Ishikawa (cell line): ENCODE measurements at regions not wholly inside any gene's neighbourhood (a gene's known extent, or its start where the extent isn't known, plus 50 kb on each side); places are given as distances from the start of the nearest gene placed in this dataset.

Source experiments
- CEBPB ChIP-seq: IDR thresholded peaks from 2 replicates; pipeline ENCODE4 v1.6.1; 2012
- CREB1 ChIP-seq: IDR thresholded peaks from 2 replicates; pipeline ENCODE4 v1.6.1; 2012; ENCODE audit warnings: low read depth
- EGR1 ChIP-seq: IDR thresholded peaks from 2 replicates; pipeline ENCODE4 v1.6.1; 2012
- EP300 ChIP-seq: IDR thresholded peaks from 2 replicates; pipeline ENCODE4 v1.6.1; 2012; ENCODE audit warnings: borderline replicate concordance
- FOXM1 ChIP-seq: IDR thresholded peaks from 2 replicates; pipeline ENCODE4 v1.6.1; 2012; ENCODE audit warnings: low read depth, borderline replicate concordance
- MAX ChIP-seq: IDR thresholded peaks from 2 replicates; pipeline ENCODE4 v1.6.1; 2012
- NFIC ChIP-seq: IDR thresholded peaks from 2 replicates; pipeline ENCODE4 v1.6.1; 2012
- RAD21 ChIP-seq: IDR thresholded peaks from 2 replicates; pipeline ENCODE4 v1.6.1; 2012; ENCODE audit warnings: low read depth
- REST ChIP-seq: IDR thresholded peaks from 2 replicates; pipeline ENCODE4 v1.6.1; 2012; ENCODE audit warnings: low read depth, mild to moderate bottlenecking
- TAF1 ChIP-seq: IDR thresholded peaks from 2 replicates; pipeline ENCODE4 v1.6.1; 2012; ENCODE audit warnings: low read depth, mild to moderate bottlenecking
- TCF12 ChIP-seq: IDR thresholded peaks from 2 replicates; pipeline ENCODE4 v1.6.1; 2012; ENCODE audit warnings: low read depth
- TEAD4 ChIP-seq: IDR thresholded peaks from 2 replicates; pipeline ENCODE4 v1.6.1; 2012
- USF1 ChIP-seq: IDR thresholded peaks from 2 replicates; pipeline ENCODE4 v1.6.1; 2012
- YY1 ChIP-seq: IDR thresholded peaks from 2 replicates; pipeline ENCODE4 v1.6.1; 2012; ENCODE audit warnings: low read depth
- ZBTB7A ChIP-seq: IDR thresholded peaks from 2 replicates; pipeline ENCODE4 v1.6.1; 2012; ENCODE audit warnings: low read depth

GRCh38 chr3:127479449-127479848 lies 111.1 kb downstream of the TPRA1 start:
- TF ChIP-seq NFIC: no peak
- no peak for TF ChIP-seq FOXM1
- no peak for TF ChIP-seq ZBTB7A
- TF ChIP-seq CEBPB: no peak
- TF ChIP-seq TCF12: no peak
- TF ChIP-seq TEAD4: no peak
- TF ChIP-seq EGR1: no peak
- TF ChIP-seq USF1: no peak
- TF ChIP-seq MAX: no peak
- no peak for TF ChIP-seq REST
- TF ChIP-seq EP300: no peak
- no peak for TF ChIP-seq CREB1
- no peak for TF ChIP-seq TAF1
- no peak for TF ChIP-seq YY1
- TF ChIP-seq RAD21: no peak

GRCh38 chr3:127478922-127479321 lies 111.6 kb downstream of the TPRA1 start:
- TF ChIP-seq EGR1 (no peak), REST (no peak), CREB1 (no peak), RAD21 (no peak), TCF12 (no peak), ZBTB7A (no peak), FOXM1 (no peak), YY1 (no peak), TAF1 (no peak), TEAD4 (no peak), EP300 (no peak), USF1 (no peak), CEBPB (no peak), MAX (no peak), NFIC (no peak)

GRCh38 chr3:127477396-127477795 lies 113.1 kb downstream of the TPRA1 start:
- no peak for TF ChIP-seq TCF12
- TF ChIP-seq ZBTB7A: no peak
- no peak for TF ChIP-seq YY1

GRCh38 chr3:127476936-127477335 lies 113.6 kb downstream of the TPRA1 start:
- TF ChIP-seq USF1 (no peak), CEBPB (no peak), FOXM1 (no peak), NFIC (no peak), YY1 (no peak), TAF1 (no peak), REST (no peak), ZBTB7A (no peak), MAX (no peak), EGR1 (no peak), RAD21 (no peak), TEAD4 (no peak), CREB1 (no peak), TCF12 (no peak), EP300 (no peak)
